ENCODE measurements at regions not wholly inside any gene's neighbourhood (a gene's known extent, or its start where the extent isn't known, plus 50 kb on each side); places are given as distances from the start of the nearest gene placed in this dataset.

DNA sequence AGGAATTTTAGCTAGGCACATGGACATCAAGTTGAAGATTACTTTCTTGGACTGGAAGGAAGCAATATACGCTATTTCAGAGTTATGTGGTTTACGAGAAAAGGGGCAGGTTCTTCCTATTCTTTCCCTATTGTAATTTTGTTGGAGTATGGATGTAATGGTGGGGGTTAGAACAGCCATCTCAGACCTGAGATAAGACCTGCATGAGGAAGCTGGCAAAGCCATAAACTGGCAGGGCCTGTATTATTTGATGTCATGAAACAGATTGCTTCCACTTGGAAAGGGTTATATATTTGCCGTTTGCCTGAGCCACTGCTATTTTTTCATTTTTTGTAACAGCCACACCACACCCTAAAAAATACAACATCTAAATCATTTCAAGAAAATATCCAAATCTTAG is 220.5 kb upstream of the MAGI2 start:
- TF ChIP-seq POLR2A (IDR thresholded peaks at IDR 0.05), result no peak
- TF ChIP-seq, protein P1, sequence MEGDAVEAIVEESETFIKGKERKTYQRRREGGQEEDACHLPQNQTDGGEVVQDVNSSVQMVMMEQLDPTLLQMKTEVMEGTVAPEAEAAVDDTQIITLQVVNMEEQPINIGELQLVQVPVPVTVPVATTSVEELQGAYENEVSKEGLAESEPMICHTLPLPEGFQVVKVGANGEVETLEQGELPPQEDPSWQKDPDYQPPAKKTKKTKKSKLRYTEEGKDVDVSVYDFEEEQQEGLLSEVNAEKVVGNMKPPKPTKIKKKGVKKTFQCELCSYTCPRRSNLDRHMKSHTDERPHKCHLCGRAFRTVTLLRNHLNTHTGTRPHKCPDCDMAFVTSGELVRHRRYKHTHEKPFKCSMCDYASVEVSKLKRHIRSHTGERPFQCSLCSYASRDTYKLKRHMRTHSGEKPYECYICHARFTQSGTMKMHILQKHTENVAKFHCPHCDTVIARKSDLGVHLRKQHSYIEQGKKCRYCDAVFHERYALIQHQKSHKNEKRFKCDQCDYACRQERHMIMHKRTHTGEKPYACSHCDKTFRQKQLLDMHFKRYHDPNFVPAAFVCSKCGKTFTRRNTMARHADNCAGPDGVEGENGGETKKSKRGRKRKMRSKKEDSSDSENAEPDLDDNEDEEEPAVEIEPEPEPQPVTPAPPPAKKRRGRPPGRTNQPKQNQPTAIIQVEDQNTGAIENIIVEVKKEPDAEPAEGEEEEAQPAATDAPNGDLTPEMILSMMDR (IDR thresholded peaks at IDR 0.05), result no peak
